D721Med (cell line): ENCODE measurements at regions not wholly inside any gene's neighbourhood (a gene's known extent, or its start where the extent isn't known, plus 50 kb on each side); places are given as distances from the start of the nearest gene placed in this dataset.
"Not testable (repeated sequence)": the region's sequence is repeated elsewhere in the genome, so short reads cannot be mapped to it uniquely, and the experiment has no call there.

Experiments used
- DNase-seq: peaks from one replicate; pipeline ENCODE4 v3.0.0; 2011; ENCODE audit warnings: low spot score; ENCODE audit not compliant: insufficient read length
- FAIRE-seq: peaks from 2 replicates; lab custom pipeline; 2011; peaks lifted over from hg19 to GRCh38; lab: Jason Lieb, UNC
- TF ChIP-seq, protein P1 (sequence below): IDR thresholded peaks from 2 replicates; pipeline ENCODE4 v1.5.1; 2012; ENCODE audit warnings: mild to moderate bottlenecking, control low read depth; ENCODE audit not compliant: insufficient read depth; ENCODE audit errors: missing control alignments

DNA sequence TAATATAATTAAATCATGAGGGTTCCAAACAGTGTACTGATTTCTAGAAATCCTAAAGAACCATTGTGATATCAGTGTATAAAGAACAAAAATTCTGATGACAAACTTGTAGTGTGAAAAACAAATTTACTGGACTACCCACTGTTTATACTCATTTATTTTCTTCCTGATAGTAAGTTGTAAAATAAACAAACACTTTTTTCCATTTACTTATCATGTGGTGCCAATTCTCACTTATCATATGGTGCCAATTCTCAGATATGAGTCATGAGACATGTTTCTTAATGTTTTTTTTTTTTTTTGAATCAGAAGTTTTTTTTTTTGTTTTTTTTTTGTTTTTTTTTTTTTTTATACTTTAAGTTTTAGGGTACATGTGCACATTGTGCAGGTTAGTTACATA, 137.7 kb downstream of the LEPR start:
- FAIRE-seq (no peak), DNase-seq (no peak)
- TF ChIP-seq, protein P1, sequence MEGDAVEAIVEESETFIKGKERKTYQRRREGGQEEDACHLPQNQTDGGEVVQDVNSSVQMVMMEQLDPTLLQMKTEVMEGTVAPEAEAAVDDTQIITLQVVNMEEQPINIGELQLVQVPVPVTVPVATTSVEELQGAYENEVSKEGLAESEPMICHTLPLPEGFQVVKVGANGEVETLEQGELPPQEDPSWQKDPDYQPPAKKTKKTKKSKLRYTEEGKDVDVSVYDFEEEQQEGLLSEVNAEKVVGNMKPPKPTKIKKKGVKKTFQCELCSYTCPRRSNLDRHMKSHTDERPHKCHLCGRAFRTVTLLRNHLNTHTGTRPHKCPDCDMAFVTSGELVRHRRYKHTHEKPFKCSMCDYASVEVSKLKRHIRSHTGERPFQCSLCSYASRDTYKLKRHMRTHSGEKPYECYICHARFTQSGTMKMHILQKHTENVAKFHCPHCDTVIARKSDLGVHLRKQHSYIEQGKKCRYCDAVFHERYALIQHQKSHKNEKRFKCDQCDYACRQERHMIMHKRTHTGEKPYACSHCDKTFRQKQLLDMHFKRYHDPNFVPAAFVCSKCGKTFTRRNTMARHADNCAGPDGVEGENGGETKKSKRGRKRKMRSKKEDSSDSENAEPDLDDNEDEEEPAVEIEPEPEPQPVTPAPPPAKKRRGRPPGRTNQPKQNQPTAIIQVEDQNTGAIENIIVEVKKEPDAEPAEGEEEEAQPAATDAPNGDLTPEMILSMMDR = no peak

DNA sequence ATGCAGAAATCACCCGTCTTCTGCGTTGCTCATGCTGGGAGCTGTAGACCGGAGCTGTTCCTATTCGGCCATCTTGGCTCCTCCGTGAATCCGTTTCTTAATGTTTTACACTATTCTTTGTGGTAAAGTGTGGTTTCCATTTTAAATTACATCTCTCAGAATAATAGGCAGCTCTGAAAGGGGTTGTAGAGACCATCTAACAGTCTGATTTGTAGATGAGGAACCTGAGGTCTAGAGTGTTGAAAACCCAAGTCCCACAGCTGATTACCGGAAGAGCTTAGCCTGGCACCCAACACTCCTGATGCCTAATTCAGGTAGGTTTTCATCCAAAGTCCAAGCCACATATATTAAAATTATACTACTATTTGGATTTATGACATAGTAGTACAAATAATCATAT, 144.0 kb downstream of the LEPR start:
- TF ChIP-seq, protein P1 = no peak
- no peak for DNase-seq
- FAIRE-seq = no peak

DNA sequence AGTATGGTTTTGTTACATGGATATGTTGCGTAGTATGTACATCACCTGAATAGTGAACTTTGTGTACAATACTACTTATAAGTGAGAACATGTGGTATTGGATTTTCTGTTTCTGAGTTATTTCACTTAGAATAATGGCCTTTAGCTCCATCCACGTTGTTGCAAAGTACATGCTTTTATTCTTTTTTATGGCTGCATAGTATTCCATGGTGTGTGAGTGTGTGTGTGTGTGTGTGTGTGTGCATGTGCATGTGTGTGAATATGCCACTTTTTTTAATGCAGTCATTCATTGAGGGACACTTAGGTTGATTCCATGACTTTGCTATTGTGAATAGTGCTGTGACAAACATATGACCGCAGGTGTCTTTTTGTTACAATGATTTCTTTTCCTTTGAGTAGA, 147.8 kb downstream of the LEPR start:
- DNase-seq (no peak), FAIRE-seq (no peak)
- TF ChIP-seq, protein P1 = no peak

DNA sequence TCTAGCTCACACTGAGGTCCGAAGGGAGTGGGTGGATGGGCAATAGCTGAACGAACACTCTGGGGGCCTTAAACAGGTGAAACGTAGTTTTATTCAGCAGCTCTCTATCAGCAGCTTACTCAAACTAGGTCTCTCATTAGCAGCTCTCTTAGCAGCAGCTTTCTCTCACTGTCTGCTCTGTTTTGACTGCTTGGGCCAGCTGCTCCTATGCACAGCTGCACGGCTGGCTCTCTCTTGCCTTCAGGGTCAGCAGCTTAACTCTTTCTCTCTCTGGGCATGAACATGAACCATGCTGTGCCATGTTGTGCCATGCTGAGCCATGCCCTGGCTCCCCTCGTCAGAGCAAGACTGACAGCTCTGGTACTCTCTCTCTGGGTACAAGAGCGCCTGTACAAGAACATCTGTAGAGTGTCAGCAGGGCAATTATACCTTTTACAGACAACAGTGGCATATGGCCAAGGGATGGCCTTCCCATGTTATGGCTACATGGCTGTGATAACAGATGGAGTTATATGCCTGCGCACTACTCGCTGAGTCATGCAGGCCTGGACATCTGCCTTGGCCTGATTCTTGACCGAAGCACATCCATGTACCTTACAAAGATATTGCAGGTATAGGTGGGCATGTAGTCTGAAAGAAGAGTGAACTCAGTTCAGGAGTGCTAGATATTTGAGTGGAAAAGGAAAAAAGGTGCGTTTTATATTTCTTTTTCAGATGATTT, 152.4 kb downstream of the LEPR start:
- no peak for DNase-seq
- no peak for FAIRE-seq
- TF ChIP-seq, protein P1 = no peak

DNA sequence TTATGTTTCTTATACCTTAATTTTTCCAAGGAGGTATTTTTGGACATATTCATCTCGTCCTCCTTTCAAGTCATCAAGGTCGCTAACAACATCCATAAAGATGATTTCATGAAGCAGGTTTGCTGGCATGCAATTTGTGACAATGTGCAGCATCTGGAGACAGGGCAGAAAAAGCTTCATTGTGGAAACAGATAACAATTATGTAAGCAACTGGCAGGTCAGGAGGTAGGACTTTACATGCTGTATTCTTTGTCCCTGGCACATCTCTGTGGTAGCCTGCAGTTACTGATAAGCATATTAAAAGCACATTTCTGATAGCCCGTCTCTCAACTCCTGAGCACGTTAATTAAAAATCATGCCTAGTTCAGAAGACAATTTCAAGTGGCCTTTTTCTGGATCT, 156.8 kb downstream of the LEPR start:
- DNase-seq (no peak), FAIRE-seq (no peak)
- TF ChIP-seq, protein P1 = no peak

DNA sequence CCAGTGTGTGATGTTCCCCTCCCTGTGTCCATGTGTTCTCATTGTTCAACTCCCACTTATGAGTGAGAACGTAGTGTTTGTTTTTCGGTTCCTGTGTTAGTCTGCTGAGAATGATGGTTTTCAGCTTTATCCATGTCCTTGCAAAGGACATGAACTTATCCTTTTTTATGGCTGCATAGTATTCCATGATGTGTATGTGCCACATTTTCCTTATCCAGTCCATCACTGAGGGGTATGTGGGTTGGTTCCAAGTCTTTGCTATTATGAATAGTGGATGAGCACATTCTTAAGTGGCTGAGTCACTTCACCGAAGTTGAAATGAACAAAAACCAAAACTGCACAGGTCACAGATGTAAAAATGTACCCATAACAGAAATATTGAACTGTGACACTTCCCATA, 157.5 kb downstream of the LEPR start:
- not testable (repeated sequence) for FAIRE-seq, DNase-seq

DNA sequence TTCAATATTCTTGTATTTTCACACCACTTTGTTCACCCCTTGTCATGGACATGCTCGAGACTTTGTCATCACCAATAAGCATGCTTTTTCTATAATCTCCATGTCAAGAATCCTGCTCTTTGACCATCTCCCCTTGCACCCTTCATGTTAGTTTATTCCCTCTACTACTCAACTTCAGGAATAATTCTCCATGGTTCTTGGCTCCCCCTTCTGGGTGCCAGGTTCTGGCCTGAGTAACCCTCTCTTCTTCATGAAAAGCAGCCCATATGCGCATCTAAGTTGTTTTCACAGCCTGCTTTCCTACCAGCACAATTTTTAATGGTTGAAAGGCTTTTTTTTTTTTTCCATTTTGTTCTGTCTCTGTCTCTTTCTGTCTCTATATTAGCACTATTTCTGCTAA, 160.7 kb downstream of the LEPR start:
- TF ChIP-seq, protein P1 = no peak
- DNase-seq = no peak
- FAIRE-seq = no peak
